Colonic mucosa (tissue), 4 donors: ENCODE measurements at regions not wholly inside any gene's neighbourhood (a gene's known extent, or its start where the extent isn't known, plus 50 kb on each side); places are given as distances from the start of the nearest gene placed in this dataset.

Source experiments
- DNase-seq: peaks from one replicate; pipeline ENCODE4 v3.0.0-alpha.2; 2020
- H3K27ac ChIP-seq: fragments of 200-600 bp; one replicate; pipeline ENCODE4 v1.8.0; 2021
- H3K27me3 ChIP-seq: fragments of 200-600 bp; one replicate; pipeline ENCODE4 v1.8.0; 2021
- H3K36me3 ChIP-seq: fragments of 200-600 bp; one replicate; pipeline ENCODE4 v1.8.0; 2021
- H3K4me1 ChIP-seq: fragments of 200-600 bp; one replicate; pipeline ENCODE4 v1.8.0; 2021; ENCODE audit warnings: mild to moderate bottlenecking
- H3K4me3 ChIP-seq: fragments of 200-600 bp; one replicate; pipeline ENCODE4 v1.8.0; 2021
- H3K9ac ChIP-seq, 2 donors: one replicate each; pipeline ENCODE4 v1.7.0; 2013; ENCODE audit warnings: control low read depth in 2 of 2, low read depth in 2 of 2, low read length in 2 of 2
- H3K9me3 ChIP-seq: fragments of 200-600 bp; one replicate; pipeline ENCODE4 v1.8.0; 2021
- intact Hi-C: fragments of 100-400 bp; cut with DNase I; formaldehyde crosslinking; loops from one replicate; pipeline ENCODE4 v1.14.1; 2022
- TF ChIP-seq, protein P1 (sequence below): fragments of 200-600 bp; IDR thresholded peaks from one replicate; pipeline ENCODE4 v1.8.0; 2022; ENCODE audit warnings: antibody characterized with exemption, mild to moderate bottlenecking
- donor health status: healthy.
- donor health status: DM: no; HTN: no; CAD: no.
- donor health status: DM: no; HTN: no; CAD: no.

DNA sequence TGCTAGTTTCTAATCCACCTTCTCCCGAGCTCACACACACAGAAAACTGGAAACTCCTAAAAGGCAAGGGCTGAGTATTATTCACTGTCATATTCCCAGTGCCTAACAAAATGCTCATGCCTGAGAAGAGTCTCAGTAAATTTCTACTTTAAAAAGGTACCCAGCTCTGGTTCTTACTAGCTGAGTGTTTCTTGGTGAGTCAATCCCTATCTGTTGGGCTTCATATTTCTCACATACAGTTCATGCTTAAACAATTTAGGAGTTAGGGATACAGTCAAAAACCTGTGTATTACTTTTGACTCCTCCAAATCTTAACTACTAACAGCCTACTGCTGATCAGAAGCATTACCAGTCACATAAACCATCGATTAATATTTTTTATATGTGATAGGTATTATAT, 204.9 kb downstream of the EN1 start:
- Histone ChIP-seq H3K4me3 (no peak overlapping the region), H3K27ac (no peak overlapping the region), H3K9me3 (no peaks in the 10 kb centered on the region), H3K27me3 (no peaks in the 10 kb centered on the region), H3K4me1 (no peaks in the 10 kb centered on the region), H3K36me3 (no peaks in the 10 kb centered on the region), H3K9ac (no peak overlapping the region)
- TF ChIP-seq, protein P1, sequence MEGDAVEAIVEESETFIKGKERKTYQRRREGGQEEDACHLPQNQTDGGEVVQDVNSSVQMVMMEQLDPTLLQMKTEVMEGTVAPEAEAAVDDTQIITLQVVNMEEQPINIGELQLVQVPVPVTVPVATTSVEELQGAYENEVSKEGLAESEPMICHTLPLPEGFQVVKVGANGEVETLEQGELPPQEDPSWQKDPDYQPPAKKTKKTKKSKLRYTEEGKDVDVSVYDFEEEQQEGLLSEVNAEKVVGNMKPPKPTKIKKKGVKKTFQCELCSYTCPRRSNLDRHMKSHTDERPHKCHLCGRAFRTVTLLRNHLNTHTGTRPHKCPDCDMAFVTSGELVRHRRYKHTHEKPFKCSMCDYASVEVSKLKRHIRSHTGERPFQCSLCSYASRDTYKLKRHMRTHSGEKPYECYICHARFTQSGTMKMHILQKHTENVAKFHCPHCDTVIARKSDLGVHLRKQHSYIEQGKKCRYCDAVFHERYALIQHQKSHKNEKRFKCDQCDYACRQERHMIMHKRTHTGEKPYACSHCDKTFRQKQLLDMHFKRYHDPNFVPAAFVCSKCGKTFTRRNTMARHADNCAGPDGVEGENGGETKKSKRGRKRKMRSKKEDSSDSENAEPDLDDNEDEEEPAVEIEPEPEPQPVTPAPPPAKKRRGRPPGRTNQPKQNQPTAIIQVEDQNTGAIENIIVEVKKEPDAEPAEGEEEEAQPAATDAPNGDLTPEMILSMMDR = no peak
- intact Hi-C loops = no loop called here
- no peak for DNase-seq

DNA sequence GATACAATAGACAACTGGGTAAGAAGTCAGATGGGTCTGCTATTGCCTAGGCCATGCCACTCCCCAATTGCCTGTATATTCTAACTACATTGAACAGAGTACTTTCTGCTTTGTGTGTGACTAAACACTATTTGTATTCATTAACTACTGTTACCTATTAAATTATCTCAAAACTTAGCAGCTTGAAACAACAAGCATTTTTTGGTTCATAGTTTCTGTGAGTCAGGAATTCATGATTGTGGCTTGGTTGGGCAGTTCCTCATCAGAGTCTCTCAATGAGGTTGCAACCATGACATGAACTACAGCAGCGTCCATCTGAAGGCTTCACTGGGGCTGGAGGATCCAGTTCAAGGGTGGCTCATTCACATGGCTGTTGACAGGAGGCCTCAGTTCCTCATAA, 205.7 kb downstream of the EN1 start:
- no peak for DNase-seq
- intact Hi-C loops = no loop called here
- no peak overlapping the region for H3K4me3 ChIP-seq
- TF ChIP-seq, protein P1 = no peak
- no peaks in the 10 kb centered on the region for H3K36me3 ChIP-seq
- H3K27me3 ChIP-seq = no peaks in the 10 kb centered on the region
- H3K4me1 ChIP-seq = no peaks in the 10 kb centered on the region
- H3K27ac ChIP-seq = no peak overlapping the region
- H3K9me3 ChIP-seq = no peaks in the 10 kb centered on the region
- H3K9ac ChIP-seq = no peak overlapping the region

DNA sequence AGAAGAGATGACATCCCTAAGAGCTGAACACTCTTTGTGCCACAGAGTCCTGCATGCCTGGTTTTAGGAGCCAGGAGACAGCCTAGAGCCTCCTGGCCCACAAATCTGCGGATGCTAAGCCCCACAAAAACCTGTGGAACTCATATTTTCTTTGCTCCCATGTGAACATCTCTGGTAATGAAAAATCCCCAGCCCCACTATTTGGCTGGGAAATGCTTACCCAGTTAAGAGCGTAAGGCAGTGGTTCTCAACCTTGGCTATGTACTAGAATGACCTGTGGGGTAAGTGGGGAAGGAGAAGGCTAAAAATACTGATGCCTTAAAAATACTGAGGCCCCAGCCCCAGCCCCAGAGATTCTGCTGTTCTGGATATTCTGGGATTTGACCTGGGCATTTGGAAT, 208.1 kb downstream of the EN1 start:
- H3K27ac ChIP-seq = no peak overlapping the region
- intact Hi-C loops = no loop called here
- H3K9me3 ChIP-seq = no peaks in the 10 kb centered on the region
- H3K36me3 ChIP-seq = no peaks in the 10 kb centered on the region
- DNase-seq = no peak
- TF ChIP-seq, protein P1 = no peak
- H3K4me1 ChIP-seq = no peaks in the 10 kb centered on the region
- H3K4me3 ChIP-seq = no peak overlapping the region
- no peak overlapping the region for H3K9ac ChIP-seq
- H3K27me3 ChIP-seq = no peaks in the 10 kb centered on the region

DNA sequence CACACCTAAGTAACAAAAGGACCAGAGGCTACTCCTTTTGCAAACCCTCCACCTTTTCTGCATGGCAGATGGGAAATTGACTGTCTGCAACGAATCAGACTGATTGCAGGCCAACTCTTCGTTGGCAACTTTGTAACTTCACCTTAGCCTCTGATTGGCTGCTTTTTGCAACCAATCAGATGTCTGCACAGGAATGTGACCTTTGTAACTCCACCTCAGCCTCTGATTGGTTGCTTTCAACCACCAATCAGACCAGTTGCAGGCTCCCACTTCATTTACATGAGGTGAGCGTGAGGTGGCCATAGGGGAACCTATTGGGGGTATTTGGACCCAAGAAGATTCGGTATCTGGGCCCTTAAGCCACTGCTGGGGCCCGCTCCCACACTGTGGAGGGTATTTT, 209.0 kb downstream of the EN1 start:
- H3K9ac ChIP-seq = no peak overlapping the region
- DNase-seq = no peak
- TF ChIP-seq, protein P1 = no peak

DNA sequence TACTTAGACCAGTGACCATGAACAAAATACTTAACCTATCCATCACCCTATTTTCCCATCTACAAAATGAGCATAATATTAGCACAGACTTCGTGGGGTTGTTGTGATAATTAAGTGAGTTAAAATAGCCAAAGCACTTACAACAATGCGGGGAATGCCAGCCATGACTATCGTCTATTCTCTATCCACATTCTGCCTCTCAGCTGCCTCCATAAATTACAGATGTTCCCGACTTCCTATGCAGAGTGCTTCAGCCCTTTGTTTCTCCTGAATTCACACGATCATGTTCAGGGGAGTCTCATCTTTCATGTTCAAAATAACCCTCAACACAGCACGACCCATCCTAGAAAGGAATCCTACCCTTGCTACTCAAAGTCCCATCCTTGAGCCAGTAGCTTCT, 211.6 kb downstream of the EN1 start:
- Histone ChIP-seq H3K27ac (no peak overlapping the region), H3K4me3 (no peak overlapping the region), H3K27me3 (no peaks in the 10 kb centered on the region), H3K4me1 (no peaks in the 10 kb centered on the region), H3K36me3 (no peaks in the 10 kb centered on the region), H3K9me3 (no peaks in the 10 kb centered on the region), H3K9ac (no peak overlapping the region)
- TF ChIP-seq, protein P1 = no peak
- intact Hi-C loops = no loop called here
- DNase-seq = no peak

More for the DNA sequence above, 209.0 kb downstream of the EN1 start:
- intact Hi-C loops = no loop called here
- H3K27ac ChIP-seq = no peak overlapping the region
- H3K27me3 ChIP-seq = no peaks in the 10 kb centered on the region
- H3K4me3 ChIP-seq = no peak overlapping the region
- H3K9me3 ChIP-seq = no peaks in the 10 kb centered on the region
- no peaks in the 10 kb centered on the region for H3K4me1 ChIP-seq
- no peaks in the 10 kb centered on the region for H3K36me3 ChIP-seq

DNA sequence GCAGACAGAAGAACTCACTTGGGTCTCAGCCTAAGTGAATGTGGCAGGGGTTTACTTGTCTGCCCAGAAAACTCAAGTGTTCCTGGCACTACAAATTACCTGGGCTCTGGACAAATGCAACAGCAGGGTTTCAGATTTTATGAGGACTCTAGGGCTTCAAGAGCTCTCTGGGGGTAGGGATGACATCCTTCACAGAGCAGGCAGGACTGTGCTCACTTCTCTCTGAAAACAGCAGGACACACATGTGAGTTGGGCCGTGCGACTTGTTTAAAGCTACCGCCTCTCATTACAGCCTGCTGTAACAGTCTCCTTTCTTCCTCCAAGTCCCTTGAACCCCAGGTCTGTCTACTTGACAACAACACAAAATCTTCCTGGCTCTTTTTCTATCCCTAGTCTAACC, 212.6 kb downstream of the EN1 start:
- Histone ChIP-seq H3K27ac (no peak overlapping the region), H3K36me3 (no peaks in the 10 kb centered on the region), H3K4me3 (no peak overlapping the region), H3K9ac (no peak overlapping the region), H3K4me1 (no peaks in the 10 kb centered on the region), H3K27me3 (no peaks in the 10 kb centered on the region), H3K9me3 (no peaks in the 10 kb centered on the region)
- intact Hi-C loops = no loop called here
- DNase-seq = no peak
- TF ChIP-seq, protein P1 = no peak
